Stimulated activated CD4-positive, alpha-beta T cell treated with anti-CD3 and anti-CD28 coated beads, Interleukin-12 subunit alpha, Interleukin-12 subunit beta, amount 100 ng/mL, for 4 hours (primary cell): ENCODE measurements at regions not wholly inside any gene's neighbourhood (a gene's known extent, or its start where the extent isn't known, plus 50 kb on each side); places are given as distances from the start of the nearest gene placed in this dataset.

Experiments
- DNase-seq: peaks from one replicate; pipeline ENCODE4 v3.0.0-alpha.2; 2020

- DNase-seq, result no peak
These were observed 916.2 kb downstream of the GRIK2 start for GRCh38 chr6:102309700-102310099.

- DNase-seq, result no peak
These were observed 906.8 kb downstream of the GRIK2 start for GRCh38 chr6:102300350-102300749.

GRCh38 chr6:102298051-102298450, 904.5 kb downstream of the GRIK2 start:
- no peak for DNase-seq
